Progenitor cell of endocrine pancreas (in vitro differentiated cells): ENCODE measurements at regions not wholly inside any gene's neighbourhood (a gene's known extent, or its start where the extent isn't known, plus 50 kb on each side); places are given as distances from the start of the nearest gene placed in this dataset.

Experiments used
- DNase-seq: peaks from one replicate; pipeline ENCODE4 v3.0.0; 2021; ENCODE audit warnings: low spot score; ENCODE audit not compliant: unreplicated experiment
- H3K27ac Mint-ChIP-seq: 2 replicates; pipeline ENCODE4 v1.8.0; 2021; ENCODE audit warnings: mild to moderate bottlenecking, moderate library complexity, mixed read lengths
- H3K27me3 Mint-ChIP-seq: 2 replicates; pipeline ENCODE4 v1.8.0; 2021; ENCODE audit warnings: mixed read lengths
- H3K36me3 Mint-ChIP-seq: 2 replicates; pipeline ENCODE4 v1.8.0; 2022; ENCODE audit warnings: mixed read lengths; ENCODE audit not compliant: insufficient read depth
- H3K4me1 Mint-ChIP-seq: 2 replicates; pipeline ENCODE4 v1.8.0; 2021; ENCODE audit warnings: low read depth, mixed read lengths
- H3K4me3 Mint-ChIP-seq: 2 replicates; pipeline ENCODE4 v1.8.0; 2021; ENCODE audit warnings: low read depth, mild to moderate bottlenecking, moderate library complexity, mixed read lengths
- H3K9me3 Mint-ChIP-seq: 2 replicates; pipeline ENCODE4 v1.8.0; 2021; ENCODE audit warnings: low read depth, mixed read lengths
- CTCF ChIP-seq: fragments of 200-600 bp; sonication (generic); IDR thresholded peaks from one replicate; pipeline ENCODE4 v1.5.0; 2021; ENCODE audit warnings: antibody characterized with exemption, mild to moderate bottlenecking; ENCODE audit not compliant: unreplicated experiment

DNA sequence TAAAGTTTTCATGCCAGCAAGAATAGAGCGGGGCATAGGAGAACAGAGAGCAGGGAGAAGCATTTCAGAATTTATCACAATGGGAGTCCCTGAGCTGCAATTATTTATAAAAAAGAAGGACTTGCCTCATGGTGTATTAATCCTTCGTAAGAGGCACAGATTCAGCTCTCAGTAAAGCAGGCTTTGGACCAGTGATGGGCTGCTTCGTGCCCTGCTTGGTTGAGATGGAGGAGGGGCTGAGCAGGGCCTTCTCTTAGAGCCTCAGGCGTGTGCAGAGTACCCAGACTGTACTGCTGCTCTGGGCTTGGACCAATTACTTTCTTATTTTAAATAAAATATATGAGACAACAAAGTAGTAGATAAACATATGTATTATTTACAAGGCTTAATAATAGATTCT, 265.7 kb upstream of the SLC10A2 start:
- TF ChIP-seq CTCF = no peak

GRCh38 chr13:103328899-103329298, 262.7 kb upstream of the SLC10A2 start:
- no peak for TF ChIP-seq CTCF
- no peak for DNase-seq
- Mint-ChIP-seq H3K27me3 (no peaks in the 10 kb centered on the region), H3K36me3 (no peaks in the 10 kb centered on the region), H3K9me3 (peaks cover 8% of the 10 kb centered on the region), H3K27ac (no peak overlapping the region), H3K4me1 (peaks cover 2% of the 10 kb centered on the region), H3K4me3 (no peak overlapping the region)

More for the DNA sequence above, 265.7 kb upstream of the SLC10A2 start:
- Mint-ChIP-seq H3K27ac (no peak overlapping the region), H3K36me3 (no peaks in the 10 kb centered on the region), H3K4me1 (peaks cover 16% of the 10 kb centered on the region), H3K4me3 (no peak overlapping the region), H3K9me3 (peaks cover 8% of the 10 kb centered on the region), H3K27me3 (no peaks in the 10 kb centered on the region)
- no peak for DNase-seq

GRCh38 chr13:103326326-103326725, 260.1 kb upstream of the SLC10A2 start:
- Mint-ChIP-seq H3K9me3 (peaks cover 8% of the 10 kb centered on the region), H3K27me3 (no peaks in the 10 kb centered on the region), H3K4me1 (no peaks in the 10 kb centered on the region), H3K36me3 (no peaks in the 10 kb centered on the region), H3K27ac (no peak overlapping the region), H3K4me3 (no peak overlapping the region)
- DNase-seq = no peak
- no peak for TF ChIP-seq CTCF

DNA sequence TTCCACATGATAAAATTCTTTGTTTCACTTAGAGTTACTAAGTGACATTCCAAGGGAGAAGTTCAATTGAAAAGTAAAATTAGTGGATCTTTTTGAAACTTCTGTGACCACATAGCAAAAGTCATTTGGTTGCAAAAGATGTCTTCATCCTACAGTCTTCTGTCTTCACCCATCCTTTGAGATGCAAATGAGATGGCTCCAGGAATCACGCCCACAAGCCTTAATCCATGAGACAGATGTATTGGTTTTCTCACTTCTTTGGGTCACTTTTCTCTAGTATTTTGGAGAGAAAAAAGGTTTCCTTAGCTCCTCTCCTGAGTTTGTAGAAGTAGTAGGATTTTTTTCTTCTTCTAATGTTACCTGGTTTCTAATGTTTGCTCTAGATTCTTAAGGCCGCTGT, 259.5 kb upstream of the SLC10A2 start:
- no peak overlapping the region for H3K4me3 Mint-ChIP-seq
- no peaks in the 10 kb centered on the region for H3K4me1 Mint-ChIP-seq
- no peaks in the 10 kb centered on the region for H3K27me3 Mint-ChIP-seq
- H3K36me3 Mint-ChIP-seq = no peaks in the 10 kb centered on the region
- DNase-seq = no peak
- H3K9me3 Mint-ChIP-seq = peaks cover 8% of the 10 kb centered on the region
- TF ChIP-seq CTCF = no peak
- H3K27ac Mint-ChIP-seq = no peak overlapping the region

DNA sequence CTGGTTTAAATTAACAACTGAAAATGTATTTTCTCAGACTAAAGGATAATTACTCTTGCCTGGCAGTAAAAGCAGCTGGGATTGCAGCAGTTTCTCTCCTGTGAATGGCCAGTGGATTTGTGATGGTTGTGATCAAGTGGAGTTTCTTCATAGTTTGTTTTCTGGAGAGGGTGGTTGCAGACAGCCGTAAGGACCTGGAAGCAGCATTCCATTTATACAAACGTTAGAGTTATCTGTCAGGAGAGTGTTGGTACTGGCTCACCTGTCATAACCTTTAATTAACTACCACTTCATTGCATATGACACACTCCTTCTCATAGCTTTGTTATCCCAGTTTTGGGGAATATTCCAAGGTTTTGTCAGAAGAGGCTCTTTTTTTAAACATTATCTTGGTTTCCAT, 258.4 kb upstream of the SLC10A2 start:
- DNase-seq = no peak
- Mint-ChIP-seq H3K9me3 (peaks cover 8% of the 10 kb centered on the region), H3K27me3 (no peaks in the 10 kb centered on the region), H3K36me3 (no peaks in the 10 kb centered on the region), H3K4me1 (no peaks in the 10 kb centered on the region), H3K27ac (no peak overlapping the region), H3K4me3 (no peak overlapping the region)
- no peak for TF ChIP-seq CTCF

GRCh38 chr13:103315711-103316110, 249.5 kb upstream of the SLC10A2 start:
- Mint-ChIP-seq H3K4me1 (no peaks in the 10 kb centered on the region), H3K27ac (no peak overlapping the region), H3K9me3 (no peaks in the 10 kb centered on the region), H3K27me3 (no peaks in the 10 kb centered on the region), H3K4me3 (no peak overlapping the region), H3K36me3 (no peaks in the 10 kb centered on the region)
- no peak for TF ChIP-seq CTCF
- no peak for DNase-seq
